IMR-90 (cell line): ENCODE measurements at regions not wholly inside any gene's neighbourhood (a gene's known extent, or its start where the extent isn't known, plus 50 kb on each side); places are given as distances from the start of the nearest gene placed in this dataset.

Source experiments
- ATAC-seq: fragments of 200-7000 bp; cut with Tn5 transposase; 2 replicates; pipeline ENCODE4 v1.9.1; 2020; ENCODE audit warnings: low read depth, mild to moderate bottlenecking, moderate library complexity
- BruUV-seq: library from RNA; stranded (reverse); fragments of 400-500 nt; replicated peaks from 2 replicates; lab custom pipeline; 2021; lab: Mats Ljungman, UMichigan
- CTCF ChIA-PET: fragments of 300-600 bp; formaldehyde crosslinking; extraction: SDS; loops from one replicate; lab custom pipeline; 2021; ENCODE audit warnings: antibody characterized with exemption; lab: Yijun Ruan, JAX
- POLR2A ChIA-PET: fragments of 300-600 bp; sonication (Branson Sonifier 250); formaldehyde crosslinking; loops from one replicate; lab custom pipeline; 2022; ENCODE audit warnings: antibody characterized with exemption; ENCODE audit not compliant: unreplicated experiment; lab: Charles Lee
- DNase-seq: peaks from one replicate; pipeline ENCODE4 v3.0.0; 2013
- H2AFZ ChIP-seq: replicated peaks from 2 replicates; pipeline ENCODE3; 2013; ENCODE audit warnings: low read length, mild to moderate bottlenecking; ENCODE audit not compliant: poor library complexity
- H2AK5ac ChIP-seq: 2 replicates; pipeline ENCODE4 v1.6.1; 2013; ENCODE audit warnings: low read depth, low read length, inconsistent platforms
- H2AK9ac ChIP-seq: replicated peaks from 2 replicates; pipeline ENCODE3; 2013; ENCODE audit warnings: mild to moderate bottlenecking, low read depth, low read length, moderate library complexity; ENCODE audit not compliant: poor library complexity
- H2BK120ac ChIP-seq: 2 replicates; pipeline ENCODE4 v1.6.1; 2013; ENCODE audit warnings: low read depth, low read length, inconsistent platforms
- H2BK15ac ChIP-seq: 3 replicates; pipeline ENCODE4 v1.6.1; 2013; ENCODE audit warnings: low read depth, low read length, inconsistent platforms
- H2BK20ac ChIP-seq: 2 replicates; pipeline ENCODE4 v1.6.1; 2013; ENCODE audit warnings: low read depth, mild to moderate bottlenecking, inconsistent platforms, low read length, moderate library complexity
- H2BK5ac ChIP-seq: 2 replicates; pipeline ENCODE4 v1.6.1; 2013; ENCODE audit warnings: mild to moderate bottlenecking, low read depth, low read length, inconsistent platforms; ENCODE audit not compliant: poor library complexity, severe bottlenecking
- H3K14ac ChIP-seq: replicated peaks from 2 replicates; pipeline ENCODE4 v1.6.1; 2013; ENCODE audit warnings: low read depth, low read length, inconsistent platforms
- H3K18ac ChIP-seq: 2 replicates; pipeline ENCODE4 v1.6.1; 2013; ENCODE audit warnings: low read depth, low read length, control low read depth
- H3K23ac ChIP-seq: 2 replicates; pipeline ENCODE4 v1.6.1; 2013; ENCODE audit warnings: low read depth, low read length, inconsistent platforms
- H3K27ac ChIP-seq: 2 replicates; pipeline ENCODE4 v1.5.1; 2013; ENCODE audit warnings: mild to moderate bottlenecking, control low read depth, low read length; ENCODE audit not compliant: insufficient read depth
- H3K27me3 ChIP-seq: 2 replicates; pipeline ENCODE4 v1.6.1; 2013; ENCODE audit warnings: low read length; ENCODE audit not compliant: control insufficient read depth, insufficient read depth
- H3K36me3 ChIP-seq: 2 replicates; pipeline ENCODE4 v1.6.1; 2013; ENCODE audit warnings: low read length, mixed read lengths; ENCODE audit not compliant: control insufficient read depth, insufficient read depth
- H3K4ac ChIP-seq: 2 replicates; pipeline ENCODE4 v1.6.1; 2013; ENCODE audit warnings: low read depth, low read length, inconsistent platforms
- H3K4me1 ChIP-seq: 2 replicates; pipeline ENCODE4 v1.6.1; 2013; ENCODE audit warnings: low read length, mixed read lengths; ENCODE audit not compliant: control insufficient read depth, insufficient read depth
- H3K4me2 ChIP-seq: 2 replicates; pipeline ENCODE4 v1.6.1; 2013; ENCODE audit warnings: low read depth, mild to moderate bottlenecking, control low read depth, low read length, moderate library complexity
- H3K4me3 ChIP-seq: 2 replicates; pipeline ENCODE4 v1.5.1; 2013; ENCODE audit warnings: low read depth, mild to moderate bottlenecking, control low read depth, low read length, moderate library complexity; ENCODE audit not compliant: insufficient read depth
- H3K56ac ChIP-seq: 2 replicates; pipeline ENCODE4 v1.6.1; 2013; ENCODE audit warnings: low read length, inconsistent platforms; ENCODE audit not compliant: insufficient read depth; ENCODE audit errors: extremely low read depth
- H3K79me1 ChIP-seq, 2 experiments: 2 replicates each; pipeline ENCODE4 v1.6.1; 2013; ENCODE audit warnings: low read length in 2 of 2, inconsistent platforms in 1 of 2, low read depth in 1 of 2
- H3K9ac ChIP-seq: 2 replicates; pipeline ENCODE4 v1.6.1; 2013; ENCODE audit warnings: low read depth, low read length, control low read depth
- H3K9me1 ChIP-seq: 2 replicates; pipeline ENCODE4 v1.6.1; 2013; ENCODE audit warnings: low read length, inconsistent platforms; ENCODE audit not compliant: insufficient read depth
- H3K9me3 ChIP-seq: 2 replicates; pipeline ENCODE4 v1.6.1; 2013; ENCODE audit warnings: low read length; ENCODE audit not compliant: control insufficient read depth, insufficient read depth
- H4K20me1 ChIP-seq: 2 replicates; pipeline ENCODE4 v1.6.1; 2013; ENCODE audit warnings: low read length, inconsistent platforms; ENCODE audit not compliant: insufficient read depth
- H4K5ac ChIP-seq: 2 replicates; pipeline ENCODE4 v1.6.1; 2013; ENCODE audit warnings: mild to moderate bottlenecking, low read depth, low read length, control low read depth
- H4K8ac ChIP-seq, 2 experiments: 2 replicates each; pipeline ENCODE4 v1.6.1; 2013; ENCODE audit warnings: low read depth in 2 of 2, low read length in 2 of 2, control low read depth in 1 of 2, inconsistent platforms in 1 of 2
- H4K91ac ChIP-seq: 2 replicates; pipeline ENCODE4 v1.6.1; 2013; ENCODE audit warnings: low read depth, low read length, inconsistent platforms; ENCODE audit not compliant: insufficient read depth
- RFX5 ChIP-seq: IDR thresholded peaks from 2 replicates; pipeline ENCODE4 v1.8.0; 2012; ENCODE audit warnings: low read depth, mild to moderate bottlenecking, low read length, moderate library complexity
- WGBS, 2 experiments: methylation state at CpG; one replicate each; pipeline versions ENCODE4 v1.1.5 to v1.1.7; 2013; ENCODE audit warnings: missing lambda C conversion rate in 2 of 2; ENCODE audit not compliant: insufficient read length in 1 of 2; ENCODE audit errors: extremely low coverage in 2 of 2; 5-methylcytosine and 5-hydroxymethylcytosine counted together
- dilution Hi-C: fragments of 300-500 bp; cut with HindIII; formaldehyde crosslinking; loops from one replicate; pipeline ENCODE4 v1.14.3; 2018; ENCODE audit warnings: low sequenced_read_pairs; ENCODE audit not compliant: unreplicated experiment
- in situ Hi-C: fragments of 300-500 bp; cut with MboI; formaldehyde crosslinking; loops from 3 replicates; pipeline ENCODE4 v1.14.3; 2019; ENCODE audit warnings: low sequenced_read_pairs, inconsistent platforms, mixed read lengths
- intact Hi-C: fragments of 100-400 bp; cut with micrococcal nuclease; formaldehyde crosslinking; loops from 2 replicates; pipeline ENCODE4 v1.10.0; 2022
- TF ChIP-seq, protein P1 (sequence below): fragments of 150-350 bp; IDR thresholded peaks from 2 replicates; pipeline ENCODE4 v1.6.1; 2016; ENCODE audit warnings: low read depth, mild to moderate bottlenecking, low read length, moderate library complexity, borderline replicate concordance

- H3K9me3 ChIP-seq: no peaks in the 10 kb centered on the region; the same call in 1 of the 2 replicates
- ChIA-PET POLR2A (no interaction called here), CTCF (no interaction called here)
- H2BK5ac ChIP-seq: no peak overlapping the region
- H3K4me2 ChIP-seq: no peak overlapping the region
- H2AFZ ChIP-seq: no peak overlapping the region
- no peak overlapping the region for H2AK5ac ChIP-seq
- no peak overlapping the region for H3K4ac ChIP-seq
- H3K4me1 ChIP-seq: no peaks in the 10 kb centered on the region
- in situ Hi-C loops: no loop called here
- no peak overlapping the region for H3K27ac ChIP-seq
- ATAC-seq (no peak), DNase-seq (no peak)
- H4K5ac ChIP-seq: no peak overlapping the region
- H2BK15ac ChIP-seq: no peak overlapping the region
- H2BK20ac ChIP-seq: no peak overlapping the region
- H3K23ac ChIP-seq: no peak overlapping the region
- H4K20me1 ChIP-seq: no peaks in the 10 kb centered on the region
- dilution Hi-C loops: no loop called here
- no peak overlapping the region for H3K18ac ChIP-seq
- no peak overlapping the region for H4K91ac ChIP-seq
- no peak overlapping the region for H4K8ac ChIP-seq
- no TSS peak for BruUV-seq
- no peak overlapping the region for H2AK9ac ChIP-seq
- no peak overlapping the region for H3K9ac ChIP-seq
- no CpG with 5 or more reads among the region's 13 CpGs for WGBS, 2 experiments
- TF ChIP-seq, protein P1, sequence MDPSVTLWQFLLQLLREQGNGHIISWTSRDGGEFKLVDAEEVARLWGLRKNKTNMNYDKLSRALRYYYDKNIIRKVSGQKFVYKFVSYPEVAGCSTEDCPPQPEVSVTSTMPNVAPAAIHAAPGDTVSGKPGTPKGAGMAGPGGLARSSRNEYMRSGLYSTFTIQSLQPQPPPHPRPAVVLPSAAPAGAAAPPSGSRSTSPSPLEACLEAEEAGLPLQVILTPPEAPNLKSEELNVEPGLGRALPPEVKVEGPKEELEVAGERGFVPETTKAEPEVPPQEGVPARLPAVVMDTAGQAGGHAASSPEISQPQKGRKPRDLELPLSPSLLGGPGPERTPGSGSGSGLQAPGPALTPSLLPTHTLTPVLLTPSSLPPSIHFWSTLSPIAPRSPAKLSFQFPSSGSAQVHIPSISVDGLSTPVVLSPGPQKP: no peak
- TF ChIP-seq RFX5: no peak
- H3K56ac ChIP-seq: no peak overlapping the region
- no peaks in the 10 kb centered on the region for H3K9me1 ChIP-seq
- intact Hi-C loops: no loop called here
- no peak overlapping the region for H2BK120ac ChIP-seq
- H3K4me3 ChIP-seq: no peak overlapping the region
- no peak overlapping the region for H3K14ac ChIP-seq
- no peaks in the 10 kb centered on the region for H3K79me1 ChIP-seq
- no peaks in the 10 kb centered on the region for H3K36me3 ChIP-seq
- H3K27me3 ChIP-seq: no peaks in the 10 kb centered on the region
Measured at GRCh38 chr2:167454036-167454435, 565.8 kb downstream of the XIRP2 start.
